ENCODE measurements at regions not wholly inside any gene's neighbourhood (a gene's known extent, or its start where the extent isn't known, plus 50 kb on each side); places are given as distances from the start of the nearest gene placed in this dataset.
"Not testable (repeated sequence)": the region's sequence is repeated elsewhere in the genome, so short reads cannot be mapped to it uniquely, and the experiment has no call there.

DNA sequence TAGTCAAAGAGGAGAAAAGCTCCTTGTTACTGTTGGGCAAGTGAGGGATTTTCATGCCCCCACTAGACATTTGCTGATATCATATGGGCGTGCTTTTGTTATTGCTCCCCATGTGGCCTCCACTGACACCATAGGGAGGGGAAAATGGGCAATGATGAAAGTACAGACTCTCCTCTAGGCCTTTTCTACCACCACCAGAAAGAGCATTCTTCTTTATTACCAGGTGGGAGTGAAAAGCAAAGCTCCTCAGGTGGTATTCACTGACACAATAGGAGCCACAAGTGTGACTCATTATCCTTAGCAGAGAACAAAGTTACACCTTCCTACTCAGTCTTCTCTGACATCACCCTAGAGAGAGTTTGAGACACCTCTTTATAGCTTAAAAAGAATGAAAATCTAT lies 667.1 kb downstream of the LTN1 start:
- DNase-seq (ENCODE audit: extremely low read depth in 1 of 2, low read depth in 1 of 2): no peak

DNA sequence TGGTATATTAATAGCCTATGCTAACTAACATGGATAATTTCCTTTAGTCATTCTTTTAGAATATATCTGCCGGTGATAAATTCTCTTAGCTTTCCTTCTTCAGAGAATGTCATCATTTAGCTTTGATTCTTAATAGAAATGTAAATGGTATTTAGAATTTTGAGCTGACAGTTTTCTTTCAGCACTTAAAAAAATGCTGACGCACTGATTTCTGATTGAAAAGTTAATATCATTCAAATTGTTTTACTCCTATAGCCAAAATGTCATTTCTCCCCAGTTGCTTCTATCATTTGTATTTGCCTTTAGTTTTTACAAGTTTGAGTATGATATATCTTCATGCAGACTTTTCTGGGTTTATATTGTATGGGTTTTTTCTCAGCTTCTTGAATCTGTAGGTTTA lies 668.0 kb downstream of the LTN1 start:
- DNase-seq (ENCODE audit: extremely low read depth in 1 of 2, low read depth in 1 of 2): no peak

DNA sequence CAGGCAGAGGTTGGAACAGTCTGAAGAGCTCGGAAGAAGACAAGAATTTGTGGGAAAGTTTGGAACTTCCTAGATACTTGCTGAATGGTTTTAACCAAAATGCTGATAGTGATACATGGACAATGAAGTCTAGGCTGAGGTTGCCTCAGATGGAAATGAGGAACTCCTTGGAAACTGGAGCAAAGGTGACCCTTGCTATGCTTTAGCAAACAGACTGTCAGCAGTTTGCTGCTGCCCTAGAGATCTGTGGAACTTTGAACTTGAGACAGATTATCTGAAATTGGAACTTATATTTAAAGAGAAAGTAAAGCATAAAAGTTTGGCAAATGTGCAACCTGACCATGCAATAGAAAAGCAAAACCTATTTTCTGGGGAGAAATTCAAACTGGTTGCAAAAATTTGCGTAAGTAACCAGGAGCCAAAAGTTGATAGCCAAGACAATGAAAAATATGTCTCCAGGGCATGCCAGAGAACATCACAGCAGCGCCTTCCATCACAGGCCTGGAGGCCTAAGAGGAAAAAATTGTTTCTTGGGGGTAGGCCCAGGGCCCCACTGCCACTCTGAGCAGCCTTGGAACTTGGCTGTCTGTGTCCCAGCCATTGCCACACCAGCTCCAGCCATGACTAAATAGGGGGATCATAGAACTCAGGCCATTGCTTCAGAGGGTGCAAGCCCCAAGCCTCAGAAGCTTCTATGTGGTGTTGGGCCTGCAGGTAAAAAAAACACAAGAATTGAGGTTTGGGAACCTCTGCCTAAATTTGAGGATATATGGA lies 675.3 kb downstream of the LTN1 start:
- DNase-seq (ENCODE audit: extremely low read depth in 1 of 2, low read depth in 1 of 2): no peak

DNA sequence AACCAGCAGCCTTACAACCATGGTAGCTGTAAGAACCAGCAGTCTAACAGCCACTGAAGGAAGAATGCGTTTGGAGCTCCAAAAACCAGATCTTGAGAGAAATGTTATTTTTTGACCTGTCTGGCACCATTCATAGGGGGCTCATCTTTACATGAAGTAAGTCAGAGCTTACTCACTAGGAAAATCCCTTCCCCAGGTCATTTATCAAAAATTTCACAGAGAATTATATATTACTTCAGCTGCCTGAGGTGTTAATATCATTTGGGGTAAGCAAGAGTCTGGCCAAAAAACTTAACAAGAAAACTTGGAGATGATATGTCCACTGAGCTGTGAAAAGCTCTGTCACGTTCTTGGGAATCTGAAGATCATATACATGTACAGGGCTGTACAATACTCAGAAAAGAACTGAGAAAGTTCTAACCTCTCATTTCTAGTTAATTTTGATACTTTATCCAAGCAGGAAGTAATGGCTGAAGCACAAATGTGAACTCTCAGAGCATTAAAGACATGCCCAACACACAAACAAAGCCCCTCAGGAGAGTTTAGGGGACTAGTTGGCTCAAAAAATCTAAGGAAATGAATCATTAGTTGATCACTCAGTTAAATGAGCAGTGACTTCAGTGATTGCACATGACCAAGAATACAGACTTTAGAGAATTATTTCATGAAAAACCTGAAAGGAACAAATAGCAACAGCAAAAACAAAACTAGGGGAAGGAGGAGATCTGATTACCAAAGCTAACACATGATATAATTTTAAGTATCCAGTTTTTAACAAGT lies 681.1 kb downstream of the LTN1 start:
- no peak for DNase-seq (ENCODE audit: extremely low read depth in 1 of 2, low read depth in 1 of 2)

DNA sequence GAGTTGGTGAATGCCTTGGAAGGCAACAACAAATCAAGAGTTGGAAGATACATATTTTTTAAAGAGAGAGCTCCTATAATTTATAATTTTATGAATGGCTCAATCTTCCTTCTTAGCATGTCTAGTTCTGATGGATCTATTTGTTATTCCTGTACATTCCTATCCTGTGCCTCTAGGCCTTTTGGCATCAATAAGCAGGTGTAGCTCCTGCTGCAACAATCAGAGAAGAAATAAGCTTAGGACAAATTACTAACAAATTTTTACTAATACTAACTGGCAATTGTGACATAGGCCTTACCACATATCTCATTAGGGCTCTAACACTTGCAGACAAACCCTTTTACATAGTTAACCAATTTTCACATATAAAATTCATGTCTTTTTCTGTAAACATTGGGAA lies 682.0 kb downstream of the LTN1 start:
- DNase-seq (ENCODE audit: extremely low read depth in 1 of 2, low read depth in 1 of 2): no peak

DNA sequence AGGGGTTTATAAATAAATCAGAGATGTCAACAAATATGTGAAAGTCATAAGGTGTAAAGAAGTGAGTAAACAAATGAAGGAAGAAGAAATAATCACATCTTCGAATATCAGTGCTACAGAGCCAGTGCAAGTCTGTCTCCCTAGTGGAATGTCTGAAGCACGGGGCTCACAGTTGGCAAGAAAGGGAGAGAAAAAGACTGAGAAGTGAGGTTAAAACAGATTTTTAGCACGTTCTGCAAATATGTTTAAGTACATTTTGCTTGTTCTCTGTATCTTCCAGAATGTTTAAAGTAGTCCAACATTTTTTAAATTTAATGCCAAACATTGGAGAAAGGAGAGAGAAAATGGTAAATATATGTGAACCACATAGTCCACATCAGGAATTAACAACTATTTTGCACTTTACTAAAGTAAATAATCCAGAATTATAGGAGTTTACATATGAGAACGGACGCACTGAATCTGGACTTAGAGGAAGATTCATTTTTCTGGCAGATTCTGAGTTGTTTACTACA lies 682.4 kb downstream of the LTN1 start:
- no peak for DNase-seq (ENCODE audit: extremely low read depth in 1 of 2, low read depth in 1 of 2)

DNA sequence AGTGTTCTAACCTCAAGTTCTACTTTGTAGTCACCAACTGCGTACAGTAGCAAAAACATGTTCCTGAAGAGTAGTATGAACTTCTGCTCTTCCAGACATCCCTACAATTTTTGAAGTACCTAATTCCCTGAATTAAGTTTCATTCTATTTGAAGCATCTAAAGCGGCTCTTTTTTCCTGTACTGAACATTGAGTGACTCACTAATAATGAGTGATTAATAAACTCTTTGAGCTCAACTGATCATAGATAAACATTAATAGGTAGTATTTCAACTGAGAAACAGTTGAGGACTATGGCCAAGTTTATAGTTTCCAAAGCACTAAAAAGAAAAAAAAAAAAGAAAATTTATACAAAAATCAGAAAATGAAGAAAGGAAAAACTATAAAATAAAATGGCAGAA lies 683.1 kb downstream of the LTN1 start:
- no peak for DNase-seq (ENCODE audit: extremely low read depth in 1 of 2, low read depth in 1 of 2)

DNA sequence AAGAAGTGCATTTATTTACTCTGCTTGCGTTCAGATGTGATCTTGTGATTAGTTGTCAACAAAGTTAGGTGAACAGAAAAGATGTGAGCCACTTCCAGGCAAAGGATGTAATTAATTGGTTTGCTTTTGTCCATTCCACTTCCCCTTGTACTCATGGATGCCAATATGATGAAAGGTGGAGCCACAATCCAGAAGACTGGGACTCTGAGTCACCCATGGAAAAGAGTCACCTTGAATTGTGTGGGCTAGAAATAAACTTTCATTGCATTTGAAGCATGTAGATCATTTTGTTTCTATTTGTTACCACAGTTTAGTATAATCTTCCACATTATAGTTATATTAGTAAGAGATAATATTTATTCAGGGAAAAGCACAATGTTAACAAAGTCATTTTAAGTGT lies 684.2 kb downstream of the LTN1 start:
- no peak for DNase-seq (ENCODE audit: extremely low read depth in 1 of 2, low read depth in 1 of 2)

DNA sequence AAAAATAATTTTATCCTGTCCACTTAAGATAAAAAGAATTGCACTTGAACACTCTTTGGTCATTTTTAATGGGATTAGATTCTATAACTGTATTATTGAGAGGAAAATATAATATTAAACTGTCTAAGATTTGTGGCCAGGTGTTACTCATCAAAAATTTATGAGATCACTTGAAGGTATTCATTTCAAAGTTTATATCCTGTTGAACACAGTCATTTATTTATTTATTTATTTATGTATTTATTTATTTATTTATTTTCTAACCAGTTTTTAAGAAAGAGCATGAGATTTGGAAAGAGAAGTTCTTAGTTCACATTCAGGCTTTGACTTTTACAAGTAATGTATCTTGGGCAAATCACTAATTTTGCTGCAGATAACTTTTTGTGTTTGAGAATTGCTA lies 692.7 kb downstream of the LTN1 start:
- DNase-seq (ENCODE audit: extremely low read depth in 1 of 2, low read depth in 1 of 2): no peak

DNA sequence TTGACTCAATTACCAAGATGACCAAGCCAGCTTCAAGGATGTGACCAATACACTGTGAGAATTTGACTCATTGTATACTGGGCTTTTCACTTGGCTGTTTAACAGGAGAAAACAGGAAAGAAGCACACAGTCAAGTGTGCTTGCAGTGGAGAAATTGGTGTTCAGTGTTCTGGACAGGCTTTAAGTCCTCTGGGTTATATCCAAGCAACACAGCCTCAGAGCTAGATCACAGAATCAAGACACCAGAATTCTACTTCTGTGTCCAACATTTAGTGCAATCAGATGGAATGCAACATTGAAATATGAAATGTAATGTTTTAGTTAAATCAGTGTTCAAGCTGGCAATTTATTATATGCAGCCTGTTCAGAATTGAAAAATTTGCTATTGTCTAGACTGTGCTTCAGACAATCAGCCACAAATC lies 694.4 kb downstream of the LTN1 start:
- no peak for DNase-seq (ENCODE audit: extremely low read depth in 1 of 2, low read depth in 1 of 2)

DNA sequence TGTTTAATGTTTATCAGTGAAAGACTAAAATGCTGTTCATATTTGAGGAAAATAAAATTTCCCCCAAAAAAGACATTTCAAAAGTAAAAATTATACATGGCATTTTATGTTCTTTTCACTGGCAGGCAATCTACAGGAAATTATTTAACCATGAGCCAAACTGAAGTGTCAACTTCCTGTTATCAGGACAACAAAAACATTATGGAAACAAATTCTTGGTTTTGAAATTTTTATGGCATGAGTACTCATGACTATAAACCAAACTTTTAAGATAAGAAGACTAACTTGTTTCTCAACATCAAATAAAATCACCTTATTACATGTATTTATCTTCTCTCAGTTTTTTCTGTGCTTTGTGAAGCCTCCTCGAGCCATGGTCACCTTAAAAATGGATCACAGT lies 698.6 kb downstream of the LTN1 start:
- DNase-seq (ENCODE audit: extremely low read depth in 1 of 2, low read depth in 1 of 2): no peak

DNA sequence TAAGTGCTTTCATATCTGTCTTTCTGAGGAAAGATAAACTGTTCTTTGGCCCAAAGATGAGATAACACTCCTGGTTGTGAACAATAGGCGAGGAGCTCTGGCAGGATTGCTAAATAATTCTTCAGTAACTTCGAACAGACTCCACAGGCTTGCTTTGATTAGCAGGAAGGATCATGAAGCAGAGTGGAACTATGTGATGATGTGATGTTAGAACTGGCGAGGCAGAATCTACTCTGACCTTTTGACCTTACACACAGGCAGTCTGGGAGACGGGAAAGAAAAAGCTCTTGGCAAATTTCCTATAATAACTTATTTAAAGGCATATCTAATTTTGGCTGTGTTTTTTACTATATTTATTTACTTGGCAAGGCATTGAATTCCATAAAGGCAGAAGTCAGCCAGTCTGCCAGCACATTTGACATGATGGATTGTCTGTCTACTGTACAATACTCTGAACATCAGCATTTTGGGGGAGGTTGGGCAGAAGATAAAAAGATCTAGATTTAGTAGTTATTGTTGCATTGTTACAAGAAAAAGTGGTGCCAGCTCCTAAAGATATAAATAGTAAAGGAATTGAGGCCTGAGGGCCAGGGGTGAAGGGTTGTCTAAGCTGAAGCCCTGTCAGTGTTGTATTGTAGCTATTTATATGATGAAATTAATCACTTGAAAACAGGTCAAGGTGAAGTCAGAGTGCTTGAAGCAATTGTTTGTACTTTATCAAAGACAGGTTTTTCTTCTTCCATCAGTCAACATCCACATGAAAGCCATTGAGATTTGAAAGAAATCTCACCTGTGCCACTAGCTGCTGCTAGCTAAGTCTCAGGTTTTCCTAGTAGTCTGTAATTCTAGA lies 708.8 kb downstream of the LTN1 start:
- DNase-seq (ENCODE audit: extremely low read depth in 1 of 2, low read depth in 1 of 2): no peak

DNA sequence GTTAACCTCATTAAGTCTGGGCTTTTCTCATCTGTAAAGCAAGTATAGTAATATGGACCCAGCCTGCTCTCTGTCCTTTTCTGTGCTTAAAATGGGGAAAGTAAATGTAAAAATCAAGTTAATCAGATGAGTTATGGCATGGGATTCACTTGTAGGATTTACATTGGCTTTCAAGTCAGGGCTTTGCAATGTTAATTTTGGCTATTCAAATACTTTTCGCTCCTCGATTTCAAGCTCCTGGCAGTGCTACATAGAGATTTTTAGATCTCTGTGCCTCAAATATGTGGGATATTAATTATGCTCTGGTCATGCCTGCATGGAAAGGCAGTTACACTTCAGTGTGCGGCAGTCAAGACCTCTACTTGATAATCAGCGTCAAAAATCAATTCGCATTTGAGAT lies 709.8 kb downstream of the LTN1 start:
- no peak for DNase-seq (ENCODE audit: extremely low read depth in 1 of 2, low read depth in 1 of 2)

DNA sequence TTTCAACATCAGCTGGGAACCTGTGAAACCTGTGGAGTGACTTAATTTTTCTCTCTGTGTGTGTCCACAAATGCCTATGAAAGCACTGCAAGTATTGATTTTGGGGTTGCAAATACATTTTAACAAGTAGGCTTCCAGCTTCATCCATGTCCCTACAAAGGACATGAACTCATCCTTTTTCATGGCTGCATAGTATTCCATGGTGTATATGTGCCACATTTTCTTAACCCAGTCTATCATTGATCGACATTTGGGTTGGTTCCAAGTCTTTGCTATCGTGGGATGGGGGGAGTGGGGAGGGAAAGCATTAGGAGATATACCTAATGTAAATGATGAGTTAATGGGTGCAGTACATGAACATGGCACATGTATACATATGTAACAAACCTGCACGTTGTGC lies 711.3 kb downstream of the LTN1 start:
- not testable (repeated sequence) for DNase-seq (ENCODE audit: extremely low read depth in 1 of 2, low read depth in 1 of 2)

DNA sequence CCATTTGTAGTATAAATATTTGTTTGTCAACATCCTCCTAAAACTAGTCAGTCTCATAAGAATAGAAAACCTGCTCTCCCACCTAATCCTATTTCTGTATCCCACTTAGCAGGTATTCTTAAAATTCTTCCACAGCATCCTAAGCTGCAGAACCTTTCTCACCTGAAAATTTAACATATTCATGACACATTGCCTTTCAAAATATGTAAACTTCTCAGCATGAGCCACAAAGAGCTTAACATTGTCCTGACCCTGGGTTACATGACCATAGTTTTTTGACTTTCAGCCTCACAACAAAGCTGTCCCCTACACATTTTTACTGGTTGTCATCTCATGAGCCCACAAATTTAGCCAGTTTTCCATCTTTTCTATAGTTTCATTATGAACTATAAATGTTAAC lies 712.1 kb downstream of the LTN1 start:
- no peak for DNase-seq (ENCODE audit: extremely low read depth in 1 of 2, low read depth in 1 of 2)

DNA sequence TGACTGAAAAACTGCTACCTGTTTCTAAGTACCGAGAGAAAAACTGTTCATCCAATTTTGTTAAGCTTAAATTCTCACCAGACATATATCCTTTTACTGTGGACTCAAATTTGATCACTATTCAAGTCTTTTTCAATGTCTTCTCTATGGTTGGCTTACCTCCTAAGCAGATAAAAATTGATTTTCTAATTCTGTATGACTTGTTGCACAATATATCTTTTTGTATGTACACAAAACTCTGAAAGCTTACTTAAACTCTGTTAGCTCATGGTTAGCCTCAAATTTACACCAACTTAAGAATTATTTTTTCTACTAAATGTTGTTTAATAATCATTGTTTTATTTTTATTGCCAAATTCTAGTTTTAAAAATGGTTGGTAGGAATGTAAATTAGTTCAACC lies 715.4 kb downstream of the LTN1 start:
- no peak for DNase-seq (ENCODE audit: extremely low read depth in 1 of 2, low read depth in 1 of 2)

DNA sequence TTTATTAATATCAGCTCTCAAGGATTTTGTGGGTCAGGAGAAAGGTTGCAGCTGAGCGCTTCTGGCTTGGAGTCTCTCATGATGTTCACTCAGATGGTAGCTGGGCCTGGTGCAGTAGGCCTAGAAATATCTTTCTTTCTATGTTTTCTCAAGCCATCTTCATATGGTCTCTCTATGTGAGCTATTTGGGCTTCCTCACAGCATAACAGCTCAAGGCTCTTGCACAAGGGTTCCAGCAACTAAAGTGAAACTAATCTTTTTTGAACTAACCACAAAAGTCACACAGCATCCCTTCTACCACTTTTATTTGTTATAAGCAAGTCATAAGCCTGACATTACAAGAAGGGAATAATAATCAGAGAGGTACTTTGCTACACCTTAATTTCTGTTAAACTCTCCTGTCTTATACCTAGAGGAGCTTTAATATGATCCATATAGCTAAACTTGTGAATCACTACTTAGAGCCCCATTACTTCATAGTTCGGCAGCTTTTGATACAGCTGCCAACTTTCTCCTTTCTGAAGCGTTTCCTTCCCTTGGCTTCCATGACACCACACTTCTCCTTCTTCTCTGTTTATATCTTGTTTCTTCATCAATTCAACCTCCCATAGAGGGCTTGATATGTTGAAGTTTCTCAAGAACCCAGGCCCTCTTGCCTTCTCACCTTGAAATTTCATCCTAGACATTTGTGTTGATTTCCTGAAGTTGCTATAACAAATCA lies 720.2 kb downstream of the LTN1 start:
- DNase-seq (ENCODE audit: extremely low read depth in 1 of 2, low read depth in 1 of 2): no peak

DNA sequence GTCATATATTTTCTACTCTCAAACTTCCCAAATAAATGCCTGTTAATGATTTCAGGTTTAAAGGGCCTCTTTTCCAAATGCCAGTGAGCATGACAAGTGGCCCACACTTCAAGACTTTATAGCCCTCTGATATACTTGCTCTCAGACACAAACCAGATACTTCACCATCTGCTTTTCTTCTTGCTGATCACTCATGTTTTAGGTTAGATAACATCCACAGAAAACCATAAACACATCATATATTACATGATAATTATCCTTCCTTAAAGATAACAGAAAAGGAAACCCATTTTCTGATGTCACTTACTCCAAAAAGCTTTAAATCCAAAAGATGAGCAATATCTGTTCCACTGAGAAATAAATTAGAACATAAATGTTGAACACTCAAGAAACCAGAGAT lies 723.5 kb downstream of the LTN1 start:
- DNase-seq (ENCODE audit: extremely low read depth in 1 of 2, low read depth in 1 of 2): no peak

DNA sequence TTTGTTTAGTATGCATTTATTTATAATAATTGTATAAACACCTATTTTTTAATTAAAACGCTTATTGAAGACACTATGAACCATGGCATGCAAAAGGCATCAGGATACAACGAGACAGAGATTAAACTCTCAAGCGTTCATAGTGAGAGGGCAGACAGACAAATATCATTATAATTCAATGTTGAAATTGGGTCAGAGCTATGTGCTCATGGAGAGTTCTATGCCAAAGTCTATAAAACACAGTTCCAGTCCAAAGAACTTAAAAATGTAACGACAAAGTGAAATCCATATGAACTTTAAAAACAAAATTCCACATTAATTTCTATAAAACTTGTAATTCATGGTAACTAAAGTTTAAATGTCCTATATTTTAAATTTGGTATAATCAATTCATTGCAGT lies 724.0 kb downstream of the LTN1 start:
- no peak for DNase-seq (ENCODE audit: extremely low read depth in 1 of 2, low read depth in 1 of 2)

DNA sequence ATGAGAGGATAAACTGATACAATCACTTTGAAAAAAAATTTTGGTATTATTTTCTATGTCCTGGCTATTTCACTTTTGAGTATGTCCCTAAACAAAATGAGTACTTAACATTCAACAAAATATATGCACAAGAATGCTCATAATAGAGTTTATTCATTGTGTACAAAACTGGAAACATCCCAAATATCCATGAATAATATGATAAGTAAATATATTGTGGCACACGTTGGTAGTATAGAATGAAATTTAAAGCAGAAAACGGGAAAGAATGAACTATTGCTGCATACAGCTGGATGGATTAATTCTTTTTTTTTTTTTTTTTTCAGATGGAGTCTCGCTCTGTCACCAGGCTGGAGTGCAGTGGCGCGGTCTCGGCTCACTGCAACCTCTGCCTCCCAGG lies 725.2 kb downstream of the LTN1 start:
- no peak for DNase-seq (ENCODE audit: extremely low read depth in 1 of 2, low read depth in 1 of 2)

DNA sequence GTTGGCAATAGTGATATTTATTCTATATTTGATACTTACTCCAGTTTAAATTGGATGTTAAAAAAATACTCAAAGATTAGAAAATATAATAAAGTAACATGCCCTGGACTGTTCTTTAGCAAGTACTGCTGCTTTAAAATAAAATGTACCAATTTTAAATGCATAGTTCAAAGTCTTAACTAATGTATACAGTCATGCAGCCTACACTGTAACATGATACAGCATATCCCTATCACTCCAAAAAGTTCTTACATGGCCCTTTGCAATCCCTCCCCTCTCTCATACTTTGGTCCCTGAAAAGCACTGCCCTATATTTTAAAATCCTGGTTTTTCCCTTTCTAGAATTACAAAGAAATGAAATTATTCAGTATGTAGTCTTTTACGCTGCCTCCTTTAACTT lies 726.6 kb downstream of the LTN1 start:
- DNase-seq (ENCODE audit: extremely low read depth in 1 of 2, low read depth in 1 of 2): no peak

All from activated CD8-positive, alpha-beta memory T cell treated with anti-CD3 and anti-CD28 coated beads for 1 hour (primary cell).